A549 (cell line): ENCODE measurements at regions not wholly inside any gene's neighbourhood (a gene's known extent, or its start where the extent isn't known, plus 50 kb on each side); places are given as distances from the start of the nearest gene placed in this dataset.

Experiments used
- ATAC-seq, 2 experiments: fragments of 200-7000 bp in 1 of 2; fragments of >200 bp in 1 of 2; cut with Nextera tagmentation in 1 of 2; cut with Tn5 transposase in 1 of 2; 3 replicates each; pipeline versions ENCODE4 v1.8.0 to v1.9.1; 2018 to 2020; ENCODE audit warnings: mild to moderate bottlenecking in 1 of 2, moderate library complexity in 1 of 2
- CTCF ChIA-PET: fragments of 300-600 bp; sonication (Branson Sonifier 250); formaldehyde crosslinking; extraction: SDS; loops from one replicate; lab custom pipeline; 2021; ENCODE audit warnings: antibody characterized with exemption, inconsistent platforms; lab: Yijun Ruan, JAX
- POLR2A ChIA-PET: fragments of 350-600 bp; formaldehyde crosslinking; extraction: SDS; loops from one replicate; lab custom pipeline; 2021; ENCODE audit warnings: antibody characterized with exemption, inconsistent platforms; lab: Yijun Ruan, JAX
- DNase-seq, 2 experiments: peaks; one replicate each; pipeline versions ENCODE4 v3.0.0 to v3.0.0-alpha.2; 2011 to 2016; ENCODE audit warnings: low read depth in 1 of 2, low spot score in 1 of 2
- FAIRE-seq: peaks from 2 replicates; lab custom pipeline; 2011; peaks lifted over from hg19 to GRCh38; lab: Jason Lieb, UNC
- H3K27ac ChIP-seq, 2 experiments: fragments of >200 bp; sonication (Bioruptor Twin); formaldehyde crosslinking; 3 replicates each; pipeline ENCODE4 v1.5.1; 2016 to 2017
- H3K4me1 ChIP-seq: fragments of >200 bp; sonication (Bioruptor Twin); formaldehyde crosslinking; 3 replicates; pipeline ENCODE4 v1.6.1; 2016
- H3K4me2 ChIP-seq: fragments of >200 bp; sonication (Bioruptor Twin); formaldehyde crosslinking; 3 replicates; pipeline ENCODE4 v1.6.1; 2016
- H3K4me3 ChIP-seq: fragments of >200 bp; sonication (Bioruptor Twin); formaldehyde crosslinking; 3 replicates; pipeline ENCODE4 v1.5.1; 2016
- H3K9me3 ChIP-seq: fragments of >200 bp; sonication (Bioruptor Twin); formaldehyde crosslinking; 3 replicates; pipeline ENCODE4 v1.6.1; 2016
- CEBPB ChIP-seq, 2 experiments: fragments of >200 bp in 1 of 2; sonication (Bioruptor Twin) in 1 of 2; formaldehyde crosslinking in 1 of 2; IDR thresholded peaks; 2 replicates each; pipeline ENCODE4 v1.6.1; 2012 to 2016
- EHF ChIP-seq: fragments of 250-450 bp; sonication (Bioruptor Pico); IDR thresholded peaks from 2 replicates; pipeline ENCODE4 v1.5.0; 2020; ENCODE audit warnings: mild to moderate bottlenecking
- EHMT2 ChIP-seq: fragments of 200-600 bp; sonication (generic); IDR thresholded peaks from 2 replicates; pipeline ENCODE4 v1.6.1; 2016; ENCODE audit warnings: antibody characterized with exemption, low read depth, mild to moderate bottlenecking, moderate library complexity
- ESRRA ChIP-seq: fragments of 150-350 bp; IDR thresholded peaks from 2 replicates; pipeline ENCODE4 v1.6.1; 2014; ENCODE audit warnings: mild to moderate bottlenecking, low read length, borderline replicate concordance
- HDAC2 ChIP-seq: fragments of 200-600 bp; sonication (generic); IDR thresholded peaks from 2 replicates; pipeline ENCODE4 v1.6.1; 2016
- HES2 ChIP-seq: fragments of >200 bp; sonication (Bioruptor Twin); formaldehyde crosslinking; IDR thresholded peaks from 2 replicates; pipeline ENCODE4 v1.6.1; 2016
- HEYL ChIP-seq: fragments of 250-450 bp; sonication (Bioruptor Pico); IDR thresholded peaks from 2 replicates; pipeline ENCODE4 v1.8.0; 2021; ENCODE audit warnings: mild to moderate bottlenecking, moderate library complexity
- HMGXB4 ChIP-seq: fragments of 250-450 bp; sonication (Bioruptor Pico); IDR thresholded peaks from 2 replicates; pipeline ENCODE4 v1.5.0; 2021; ENCODE audit warnings: mild to moderate bottlenecking, moderate library complexity, borderline replicate concordance
- HOXB13 ChIP-seq: fragments of 250-450 bp; sonication (Bioruptor Pico); IDR thresholded peaks from 2 replicates; pipeline ENCODE4 v1.5.0; 2020; ENCODE audit warnings: low read depth, mild to moderate bottlenecking, moderate library complexity
- JUNB ChIP-seq: fragments of >200 bp; sonication (Bioruptor Twin); formaldehyde crosslinking; IDR thresholded peaks from 2 replicates; pipeline ENCODE4 v1.6.1; 2016
- KDM1A ChIP-seq: fragments of 200-600 bp; sonication (generic); IDR thresholded peaks from 2 replicates; pipeline ENCODE4 v1.6.1; 2016; ENCODE audit warnings: low read depth, mild to moderate bottlenecking
- KDM5A ChIP-seq: fragments of 200-600 bp; sonication (generic); IDR thresholded peaks from 2 replicates; pipeline ENCODE4 v1.6.1; 2016; ENCODE audit warnings: antibody characterized with exemption, mild to moderate bottlenecking
- MAX ChIP-seq: IDR thresholded peaks from 2 replicates; pipeline ENCODE4 v1.6.1; 2012
- MYC ChIP-seq: IDR thresholded peaks from 2 replicates; pipeline ENCODE4 v1.6.1; 2012; ENCODE audit warnings: mild to moderate bottlenecking, inconsistent platforms, low read length, improper control_type of control experiment, borderline replicate concordance
- NR3C1 ChIP-seq: fragments of >200 bp; sonication (Bioruptor Twin); formaldehyde crosslinking; IDR thresholded peaks from 3 replicates; pipeline ENCODE4 v1.6.1; 2017
- POLR2A ChIP-seq: IDR thresholded peaks from 2 replicates; pipeline ENCODE4 v1.6.1; 2012; ENCODE audit warnings: mild to moderate bottlenecking, low read length
- POLR2AphosphoS2 ChIP-seq: conservative IDR thresholded peaks from 2 replicates; pipeline ENCODE4 v1.6.1; 2012; ENCODE audit warnings: low read length, improper control_type of control experiment, inconsistent platforms
- RAD21 ChIP-seq, 2 experiments: fragments of >200 bp in 1 of 2; sonication (Bioruptor Twin) in 1 of 2; formaldehyde crosslinking in 1 of 2; IDR thresholded peaks in 1 of 2; conservative IDR thresholded peaks in 1 of 2; 2 replicates in 1 of 2; 3 replicates in 1 of 2; pipeline ENCODE4 v1.6.1; 2012 to 2018; ENCODE audit warnings: inconsistent platforms in 1 of 2
- RARB ChIP-seq: fragments of 250-450 bp; sonication (Bioruptor Pico); IDR thresholded peaks from 2 replicates; pipeline ENCODE4 v1.8.0; 2021; ENCODE audit warnings: mild to moderate bottlenecking, moderate library complexity
- RCOR1 ChIP-seq: fragments of 150-350 bp; IDR thresholded peaks from 2 replicates; pipeline ENCODE4 v1.6.1; 2014; ENCODE audit warnings: antibody characterized with exemption, low read length, low read depth
- RFX5 ChIP-seq: fragments of 450-650 bp; IDR thresholded peaks from 2 replicates; pipeline ENCODE4 v1.7.1; 2014; ENCODE audit warnings: antibody characterized with exemption, mild to moderate bottlenecking, moderate library complexity
- SMC3 ChIP-seq: fragments of >200 bp; sonication (Bioruptor Twin); formaldehyde crosslinking; IDR thresholded peaks from 3 replicates; pipeline ENCODE4 v1.6.1; 2018; ENCODE audit warnings: inconsistent platforms
- SREBF2 ChIP-seq: fragments of 450-650 bp; IDR thresholded peaks from 2 replicates; pipeline ENCODE4 v1.6.1; 2014; ENCODE audit warnings: mild to moderate bottlenecking, moderate library complexity
- TFCP2L1 ChIP-seq: fragments of 250-450 bp; sonication (Bioruptor Pico); IDR thresholded peaks from 2 replicates; pipeline ENCODE4 v1.5.0; 2021; ENCODE audit warnings: mild to moderate bottlenecking
- TP53 ChIP-seq: fragments of 250-450 bp; sonication (Bioruptor Pico); IDR thresholded peaks from 2 replicates; pipeline ENCODE4 v1.5.0; 2021; ENCODE audit warnings: mild to moderate bottlenecking, moderate library complexity
- USF2 ChIP-seq: fragments of 450-650 bp; IDR thresholded peaks from 2 replicates; pipeline ENCODE4 v1.6.1; 2014; ENCODE audit warnings: antibody characterized with exemption
- ZFP36 ChIP-seq: fragments of 450-650 bp; IDR thresholded peaks from 2 replicates; pipeline ENCODE4 v1.6.1; 2014; ENCODE audit warnings: borderline replicate concordance; ENCODE audit not compliant: partially characterized antibody
- ZNF302 ChIP-seq: fragments of 250-450 bp; sonication (Bioruptor Pico); IDR thresholded peaks from 2 replicates; pipeline ENCODE4 v1.9.0; 2021; ENCODE audit warnings: inconsistent platforms, mild to moderate bottlenecking, moderate library complexity
- ZSCAN20 ChIP-seq: fragments of 250-450 bp; sonication (Bioruptor Pico); IDR thresholded peaks from 2 replicates; pipeline ENCODE4 v1.8.0; 2022; ENCODE audit warnings: mild to moderate bottlenecking, moderate library complexity
- WGBS: methylation state at CpG from one replicate; pipeline ENCODE4 v1.1.6; 2017; ENCODE audit errors: missing lambda C conversion rate; 5-methylcytosine and 5-hydroxymethylcytosine counted together
- TF ChIP-seq, protein P1 (sequence below): fragments of 150-350 bp; IDR thresholded peaks from 2 replicates; pipeline ENCODE4 v1.6.1; 2014; ENCODE audit warnings: low read depth, mild to moderate bottlenecking, low read length

GRCh38 chr20:56909918-56910714 is 281.0 kb downstream of the TFAP2C start (continued):
- TF ChIP-seq ZSCAN20 (CRISPR knock-in tag) = no peak

GRCh38 chr20:56911946-56912345 is 282.8 kb downstream of the TFAP2C start:
- ChIA-PET POLR2A (no interaction called here), CTCF (no interaction called here)
- Histone ChIP-seq H3K4me3 (no peak overlapping the region), H3K4me2 (no peak overlapping the region), H3K4me1 (no peaks in the 10 kb centered on the region), H3K27ac (no peak overlapping the region), H3K9me3 (no peaks in the 10 kb centered on the region)
- ATAC-seq (no peak), FAIRE-seq (no peak), DNase-seq (no peak)
- 91% methylated on average over 18 of the region's 18 CpGs for WGBS
- TF ChIP-seq TP53 (CRISPR knock-in tag) (no peak), CEBPB (IDR thresholded peaks at IDR 0.05) (no peak), MYC (no peak), RCOR1 (no peak), ZNF302 (CRISPR knock-in tag) (no peak), KDM1A (no peak), HOXB13 (CRISPR knock-in tag) (no peak), SMC3 (no peak), MAX (no peak), KDM5A (no peak), POLR2AphosphoS2 (no peak), ZFP36 (no peak), RFX5 (no peak), TFCP2L1 (no peak), RAD21 (conservative IDR thresholded peaks at IDR 0.05 in 1 of 2, IDR thresholded peaks at IDR 0.05 in 1 of 2) (no peak), HEYL (no peak), USF2 (no peak)

DNA sequence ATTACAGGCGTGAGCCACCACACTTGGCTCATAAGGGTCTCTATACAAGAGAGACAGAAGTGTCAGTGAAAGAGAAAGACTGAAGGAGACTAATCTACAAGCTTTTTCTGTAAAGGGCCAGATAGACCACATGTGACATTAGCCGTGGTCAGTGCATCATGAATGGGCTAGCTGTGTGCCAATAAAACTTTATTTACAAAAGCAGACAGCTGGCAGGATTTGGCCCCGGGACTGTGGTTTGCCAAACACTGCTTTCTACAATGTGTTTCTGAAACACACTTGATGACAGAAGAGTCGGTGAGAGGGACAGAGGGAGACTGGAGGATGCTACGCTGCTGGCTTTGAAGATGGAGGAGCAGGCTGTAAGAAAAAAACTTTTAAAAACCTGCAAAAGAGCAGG is 285.4 kb downstream of the TFAP2C start:
- no peak for DNase-seq
- TF ChIP-seq JUNB (no peak), HDAC2 (no peak), CEBPB (IDR thresholded peaks at IDR 0.05) (no peak), POLR2A (no peak), ESRRA (no peak), ZSCAN20 (CRISPR knock-in tag) (no peak), MAX (no peak)
- no peak for FAIRE-seq
- Histone ChIP-seq H3K4me2 (no peak overlapping the region), H3K27ac (no peak overlapping the region), H3K4me1 (no peaks in the 10 kb centered on the region), H3K9me3 (no peaks in the 10 kb centered on the region), H3K4me3 (no peak overlapping the region)
- WGBS = 74% methylated on average over 5 of the region's 5 CpGs
- ATAC-seq = no peak
- ChIA-PET CTCF (interaction anchor here (1.1 kb wide), 1 partner anchor 189 kb away, joined by 3 read pairs; no protein-coding TSS in a partner anchor), POLR2A (no interaction called here)

DNA sequence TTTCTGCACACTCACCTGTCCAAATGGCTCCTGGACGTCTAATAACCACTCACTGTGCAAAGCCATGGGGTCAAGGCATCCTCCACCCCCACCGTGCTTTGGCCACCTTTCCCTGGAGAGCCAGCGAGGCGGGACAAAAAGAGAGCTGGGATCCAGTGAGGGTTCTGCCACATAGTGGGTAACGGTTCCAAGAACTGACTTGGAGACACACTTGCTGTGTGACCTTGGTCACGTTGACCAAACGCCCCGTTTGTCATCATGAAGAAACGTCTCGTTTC is 287.2 kb downstream of the TFAP2C start:
- ATAC-seq = no peak
- no peak overlapping the region for H3K4me2 ChIP-seq
- H3K9me3 ChIP-seq = no peaks in the 10 kb centered on the region
- DNase-seq = no peak
- no peak overlapping the region for H3K27ac ChIP-seq
- no peaks in the 10 kb centered on the region for H3K4me1 ChIP-seq
- no peak for FAIRE-seq
- TF ChIP-seq NR3C1 (no peak), SREBF2 (no peak), RARB (CRISPR knock-in tag) (no peak), EHF (CRISPR knock-in tag) (no peak), EHMT2 (no peak), HMGXB4 (CRISPR knock-in tag) (no peak), HDAC2 (no peak), ZSCAN20 (CRISPR knock-in tag) (no peak), HES2 (no peak), HOXB13 (CRISPR knock-in tag) (no peak)
- TF ChIP-seq, protein P1, sequence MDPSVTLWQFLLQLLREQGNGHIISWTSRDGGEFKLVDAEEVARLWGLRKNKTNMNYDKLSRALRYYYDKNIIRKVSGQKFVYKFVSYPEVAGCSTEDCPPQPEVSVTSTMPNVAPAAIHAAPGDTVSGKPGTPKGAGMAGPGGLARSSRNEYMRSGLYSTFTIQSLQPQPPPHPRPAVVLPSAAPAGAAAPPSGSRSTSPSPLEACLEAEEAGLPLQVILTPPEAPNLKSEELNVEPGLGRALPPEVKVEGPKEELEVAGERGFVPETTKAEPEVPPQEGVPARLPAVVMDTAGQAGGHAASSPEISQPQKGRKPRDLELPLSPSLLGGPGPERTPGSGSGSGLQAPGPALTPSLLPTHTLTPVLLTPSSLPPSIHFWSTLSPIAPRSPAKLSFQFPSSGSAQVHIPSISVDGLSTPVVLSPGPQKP = no peak
- H3K4me3 ChIP-seq = no peak overlapping the region
- 76% methylated on average over 10 of the region's 10 CpGs for WGBS
- CTCF ChIA-PET = no interaction called here
- POLR2A ChIA-PET = no interaction called here
